H1 (cell line): ENCODE measurements at regions not wholly inside any gene's neighbourhood (a gene's known extent, or its start where the extent isn't known, plus 50 kb on each side); places are given as distances from the start of the nearest gene placed in this dataset.

ENCODE experiments used
- GABPA ChIP-seq: IDR thresholded peaks from 2 replicates; pipeline ENCODE4 v1.6.1; 2011; ENCODE audit warnings: mild to moderate bottlenecking, low read length, moderate library complexity, borderline replicate concordance; ENCODE audit not compliant: insufficient read depth
- NANOG ChIP-seq: IDR thresholded peaks from 2 replicates; pipeline ENCODE4 v1.6.1; 2011; ENCODE audit warnings: low read length, low read depth, mild to moderate bottlenecking, inconsistent platforms; ENCODE audit not compliant: insufficient read depth, poor library complexity, severe bottlenecking
- SAP30 ChIP-seq: fragments of 300-600 bp; sonication (generic); IDR thresholded peaks from 2 replicates; pipeline ENCODE4 v1.7.1; 2012; ENCODE audit warnings: low read length, moderate library complexity, mild to moderate bottlenecking, inconsistent platforms; ENCODE audit not compliant: insufficient read depth, insufficient replicate concordance
- SIN3A ChIP-seq, 2 experiments: IDR thresholded peaks in 1 of 2; conservative IDR thresholded peaks in 1 of 2; 2 replicates each; pipeline ENCODE4 v1.6.1; 2011 to 2012; ENCODE audit warnings: low read length in 2 of 2, improper control_type of control experiment in 1 of 2, low read depth in 1 of 2, mild to moderate bottlenecking in 1 of 2
- TAF7 ChIP-seq: optimal IDR thresholded peaks from 2 replicates; pipeline ENCODE3; 2011; ENCODE audit warnings: low read depth, mild to moderate bottlenecking, inconsistent platforms, low read length, moderate library complexity, borderline replicate concordance

GRCh38 chr10:129031844-129032150 is 435.2 kb upstream of the MGMT start (continued):
- TF ChIP-seq NANOG (no peak), SAP30 (no peak), GABPA (no peak), SIN3A (conservative IDR thresholded peaks at IDR 0.05 in 1 of 2, IDR thresholded peaks at IDR 0.05 in 1 of 2; ENCODE audit: low read depth in 1 of 2, low read length in 2 of 2) (no peak), TAF7 (no peak)
